ENCODE measurements at regions not wholly inside any gene's neighbourhood (a gene's known extent, or its start where the extent isn't known, plus 50 kb on each side); places are given as distances from the start of the nearest gene placed in this dataset.

DNA sequence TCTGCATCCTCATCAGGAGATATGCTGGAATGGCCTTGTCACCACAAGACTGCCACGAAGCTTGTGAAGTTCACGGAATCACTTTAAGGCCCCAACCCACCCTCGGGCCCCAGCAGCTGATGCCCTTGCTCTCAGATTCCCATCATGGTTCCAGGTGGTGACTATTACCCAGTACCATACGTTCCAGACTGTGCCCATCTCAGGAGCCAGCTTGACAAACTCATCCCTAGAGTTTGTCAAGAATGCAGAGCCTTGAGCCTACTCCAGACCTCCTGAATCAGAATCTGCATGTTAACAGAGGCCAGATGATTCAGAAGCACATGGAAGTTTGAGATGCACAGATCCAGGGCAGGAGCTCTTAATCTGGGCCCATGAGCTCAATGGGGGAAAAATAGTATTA is 53.9 kb upstream of the RBM15 start:
- TF ChIP-seq, protein P1, sequence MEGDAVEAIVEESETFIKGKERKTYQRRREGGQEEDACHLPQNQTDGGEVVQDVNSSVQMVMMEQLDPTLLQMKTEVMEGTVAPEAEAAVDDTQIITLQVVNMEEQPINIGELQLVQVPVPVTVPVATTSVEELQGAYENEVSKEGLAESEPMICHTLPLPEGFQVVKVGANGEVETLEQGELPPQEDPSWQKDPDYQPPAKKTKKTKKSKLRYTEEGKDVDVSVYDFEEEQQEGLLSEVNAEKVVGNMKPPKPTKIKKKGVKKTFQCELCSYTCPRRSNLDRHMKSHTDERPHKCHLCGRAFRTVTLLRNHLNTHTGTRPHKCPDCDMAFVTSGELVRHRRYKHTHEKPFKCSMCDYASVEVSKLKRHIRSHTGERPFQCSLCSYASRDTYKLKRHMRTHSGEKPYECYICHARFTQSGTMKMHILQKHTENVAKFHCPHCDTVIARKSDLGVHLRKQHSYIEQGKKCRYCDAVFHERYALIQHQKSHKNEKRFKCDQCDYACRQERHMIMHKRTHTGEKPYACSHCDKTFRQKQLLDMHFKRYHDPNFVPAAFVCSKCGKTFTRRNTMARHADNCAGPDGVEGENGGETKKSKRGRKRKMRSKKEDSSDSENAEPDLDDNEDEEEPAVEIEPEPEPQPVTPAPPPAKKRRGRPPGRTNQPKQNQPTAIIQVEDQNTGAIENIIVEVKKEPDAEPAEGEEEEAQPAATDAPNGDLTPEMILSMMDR (conservative IDR thresholded peaks at IDR 0.05; ENCODE audit: low read depth, low read length), result no peak
- TF ChIP-seq EZH2phosphoT487 (IDR thresholded peaks at IDR 0.05; ENCODE audit: borderline replicate concordance, low read length), result no peak
